AG09319 (cell line): ENCODE measurements at regions not wholly inside any gene's neighbourhood (a gene's known extent, or its start where the extent isn't known, plus 50 kb on each side); places are given as distances from the start of the nearest gene placed in this dataset.

Source experiments
- DNase-seq: peaks from one replicate; pipeline ENCODE4 v3.0.0-alpha.2; 2010; ENCODE audit warnings: low read depth; ENCODE audit errors: extremely low read depth
- CTCF ChIP-seq: IDR thresholded peaks from 2 replicates; pipeline ENCODE4 v1.5.1; 2011; ENCODE audit warnings: low read depth, mild to moderate bottlenecking, inconsistent platforms, low read length, moderate library complexity

- TF ChIP-seq CTCF = no peak
- peak; percentile 78 for DNase-seq
Measured at GRCh38 chr20:1813101-1813529, 82.1 kb upstream of the SIRPA start.

- TF ChIP-seq CTCF = no peak
- no peak for DNase-seq
Measured at GRCh38 chr20:1811621-1812498, 83.3 kb upstream of the SIRPA start.

GRCh38 chr20:1810926-1811620, 84.1 kb upstream of the SIRPA start:
- no peak for TF ChIP-seq CTCF
- no peak for DNase-seq

GRCh38 chr20:1810572-1810925, 84.7 kb upstream of the SIRPA start:
- no peak for DNase-seq
- TF ChIP-seq CTCF = no peak

- TF ChIP-seq CTCF = no peak
- DNase-seq = no peak
Measured at GRCh38 chr20:1809611-1810510, 85.3 kb upstream of the SIRPA start.

GRCh38 chr20:1809131-1809572, 86.1 kb upstream of the SIRPA start:
- TF ChIP-seq CTCF = no peak
- DNase-seq = no peak

- TF ChIP-seq CTCF = no peak
Measured at GRCh38 chr20:1808101-1808500, 87.1 kb upstream of the SIRPA start.

More at GRCh38 chr20:1808101-1808500, 87.1 kb upstream of the SIRPA start:
- DNase-seq = no peak
